Activated naive CD4-positive, alpha-beta T cell treated with anti-CD3 and anti-CD28 coated beads, Interleukin-2, amount 10 ng/mL, durations not matched to agents 7 days and 5 days (primary cell): ENCODE measurements at regions not wholly inside any gene's neighbourhood (a gene's known extent, or its start where the extent isn't known, plus 50 kb on each side); places are given as distances from the start of the nearest gene placed in this dataset.
"Not testable (repeated sequence)": the region's sequence is repeated elsewhere in the genome, so short reads cannot be mapped to it uniquely, and the experiment has no call there.

Source experiments
- CTCF ChIA-PET: fragments of 350-600 bp; sonication (Branson Sonifier 250); formaldehyde crosslinking; loops from one replicate; lab custom pipeline; 2021; ENCODE audit warnings: antibody characterized with exemption; lab: Charles Lee
- DNase-seq: peaks from one replicate; pipeline ENCODE4 v3.0.0-alpha.2; 2020
- H3K27ac Mint-ChIP-seq: one replicate; pipeline ENCODE4 v1.8.0; 2021; ENCODE audit warnings: mild to moderate bottlenecking, moderate library complexity, mixed read lengths
- H3K27me3 Mint-ChIP-seq: one replicate; pipeline ENCODE4 v1.8.0; 2021; ENCODE audit warnings: mild to moderate bottlenecking, mixed read lengths
- H3K36me3 Mint-ChIP-seq: one replicate; pipeline ENCODE4 v1.8.0; 2021; ENCODE audit warnings: mixed read lengths
- H3K4me1 Mint-ChIP-seq: one replicate; pipeline ENCODE4 v1.8.0; 2021; ENCODE audit warnings: mixed read lengths
- H3K4me3 Mint-ChIP-seq: one replicate; pipeline ENCODE4 v1.8.0; 2021; ENCODE audit warnings: mild to moderate bottlenecking, moderate library complexity, mixed read lengths
- H3K9me3 Mint-ChIP-seq: one replicate; pipeline ENCODE4 v1.8.0; 2021; ENCODE audit warnings: mixed read lengths

- H3K27ac Mint-ChIP-seq = no peak overlapping the region
- DNase-seq = no peak
- CTCF ChIA-PET = no interaction called here
Measured at GRCh38 chrX:112450810-112451209, 228.9 kb downstream of the LHFPL1 start.

DNA sequence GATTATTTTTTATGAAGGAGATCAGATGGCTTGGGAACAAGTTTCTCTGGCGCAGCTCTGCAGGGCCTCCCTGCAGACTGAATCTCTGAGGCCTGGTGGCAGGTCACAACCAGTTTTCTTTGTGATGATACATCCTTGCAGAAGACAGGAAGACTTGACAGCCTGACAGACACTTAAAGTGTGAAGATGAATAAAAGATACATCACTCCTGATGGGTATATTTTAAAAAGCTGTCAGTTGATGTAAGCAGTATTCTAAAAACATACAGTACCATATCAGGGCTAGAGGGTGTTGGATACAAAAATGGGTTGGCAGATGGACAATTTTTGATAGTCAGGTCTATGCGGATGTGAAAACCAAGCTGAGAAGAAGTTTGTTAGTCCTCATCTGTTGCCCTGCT, 239.5 kb downstream of the LHFPL1 start:
- Mint-ChIP-seq H3K27me3 (no peaks in the 10 kb centered on the region), H3K9me3 (no peaks in the 10 kb centered on the region), H3K27ac (no peak overlapping the region), H3K4me1 (no peaks in the 10 kb centered on the region), H3K4me3 (no peak overlapping the region), H3K36me3 (no peaks in the 10 kb centered on the region)
- DNase-seq = no peak
- CTCF ChIA-PET = no interaction called here

More at GRCh38 chrX:112450810-112451209, 228.9 kb downstream of the LHFPL1 start:
- Mint-ChIP-seq H3K4me3 (no peak overlapping the region), H3K4me1 (no peaks in the 10 kb centered on the region), H3K36me3 (no peaks in the 10 kb centered on the region), H3K27me3 (no peaks in the 10 kb centered on the region), H3K9me3 (peaks cover 3% of the 10 kb centered on the region)

GRCh38 chrX:112424166-112424565, 255.6 kb downstream of the LHFPL1 start:
- no peak for DNase-seq
- CTCF ChIA-PET = no interaction called here
- no peak overlapping the region for H3K4me3 Mint-ChIP-seq
- no peaks in the 10 kb centered on the region for H3K4me1 Mint-ChIP-seq
- H3K36me3 Mint-ChIP-seq = no peaks in the 10 kb centered on the region
- H3K27ac Mint-ChIP-seq = no peak overlapping the region
- H3K27me3 Mint-ChIP-seq = no peaks in the 10 kb centered on the region
- H3K9me3 Mint-ChIP-seq = no peaks in the 10 kb centered on the region

DNA sequence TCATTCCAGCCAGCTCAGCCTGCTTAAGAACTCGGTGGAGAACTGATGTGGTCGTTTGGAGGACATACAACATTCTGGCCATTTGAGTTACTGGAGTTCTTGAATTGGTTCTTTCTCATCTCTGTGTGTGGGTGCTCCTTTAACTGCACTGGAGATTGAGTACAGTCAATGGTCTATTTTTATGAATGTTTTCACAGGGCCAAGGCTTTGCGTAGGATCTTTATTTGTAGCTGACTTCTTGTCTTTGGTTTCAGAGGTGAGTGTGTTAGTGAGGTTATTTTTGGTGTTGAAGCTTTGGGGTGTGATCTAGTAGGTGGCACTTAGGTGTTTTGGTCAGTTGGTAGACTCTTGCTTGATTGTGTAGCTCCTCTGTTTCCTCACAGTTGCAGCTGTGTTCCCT, 288.4 kb downstream of the LHFPL1 start:
- CTCF ChIA-PET = no interaction called here

GRCh38 chrX:112381649-112382298, 298.0 kb downstream of the LHFPL1 start:
- H3K27me3 Mint-ChIP-seq, H3K4me3 Mint-ChIP-seq, H3K4me1 Mint-ChIP-seq, CTCF ChIA-PET, H3K9me3 Mint-ChIP-seq, H3K27ac Mint-ChIP-seq, DNase-seq, H3K36me3 Mint-ChIP-seq: not testable (repeated sequence)

More for the DNA sequence above, 288.4 kb downstream of the LHFPL1 start:
- H3K9me3 Mint-ChIP-seq = no peaks in the 10 kb centered on the region
- no peaks in the 10 kb centered on the region for H3K27me3 Mint-ChIP-seq
- DNase-seq = no peak
- no peaks in the 10 kb centered on the region for H3K4me1 Mint-ChIP-seq
- no peak overlapping the region for H3K27ac Mint-ChIP-seq
- no peak overlapping the region for H3K4me3 Mint-ChIP-seq
- H3K36me3 Mint-ChIP-seq = no peaks in the 10 kb centered on the region

- H3K4me1 Mint-ChIP-seq = no peaks in the 10 kb centered on the region
- H3K36me3 Mint-ChIP-seq = no peaks in the 10 kb centered on the region
- no peak overlapping the region for H3K4me3 Mint-ChIP-seq
- H3K27me3 Mint-ChIP-seq = no peaks in the 10 kb centered on the region
- no peak overlapping the region for H3K27ac Mint-ChIP-seq
- CTCF ChIA-PET = no interaction called here
- no peaks in the 10 kb centered on the region for H3K9me3 Mint-ChIP-seq
- DNase-seq = no peak
Measured at GRCh38 chrX:112380541-112381278, 298.1 kb upstream of the TRPC5 start.

DNA sequence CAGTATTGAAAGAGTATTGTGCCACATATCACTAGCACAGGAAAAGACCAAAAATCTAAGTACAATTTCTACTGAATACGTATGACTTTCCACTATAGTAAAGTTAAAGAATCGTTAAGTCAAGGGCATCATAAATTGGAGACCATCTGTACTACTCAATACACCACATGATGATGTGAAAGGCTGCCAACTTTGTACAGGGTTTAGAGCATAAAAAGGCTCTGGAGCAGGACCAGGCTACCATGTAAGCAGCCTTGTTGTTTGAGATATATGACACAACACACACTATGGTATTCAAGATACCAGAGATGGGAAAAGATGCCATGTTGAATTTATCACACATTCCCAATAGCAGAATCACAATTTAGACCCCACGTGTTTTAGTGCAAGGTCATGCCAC, 294.9 kb upstream of the TRPC5 start:
- CTCF ChIA-PET = no interaction called here
- Mint-ChIP-seq H3K9me3 (no peaks in the 10 kb centered on the region), H3K4me1 (no peaks in the 10 kb centered on the region), H3K36me3 (no peaks in the 10 kb centered on the region), H3K4me3 (no peak overlapping the region), H3K27me3 (no peaks in the 10 kb centered on the region), H3K27ac (no peak overlapping the region)
- DNase-seq = no peak

- DNase-seq = no peak
- no peaks in the 10 kb centered on the region for H3K9me3 Mint-ChIP-seq
- H3K36me3 Mint-ChIP-seq = no peaks in the 10 kb centered on the region
- H3K27me3 Mint-ChIP-seq = no peaks in the 10 kb centered on the region
- no peak overlapping the region for H3K4me3 Mint-ChIP-seq
- H3K27ac Mint-ChIP-seq = no peak overlapping the region
- CTCF ChIA-PET = no interaction called here
- H3K4me1 Mint-ChIP-seq = no peaks in the 10 kb centered on the region
Measured at GRCh38 chrX:112368371-112368770, 285.8 kb upstream of the TRPC5 start.

- no peak overlapping the region for H3K27ac Mint-ChIP-seq
- no peaks in the 10 kb centered on the region for H3K4me1 Mint-ChIP-seq
- no peak overlapping the region for H3K4me3 Mint-ChIP-seq
- no peaks in the 10 kb centered on the region for H3K36me3 Mint-ChIP-seq
- DNase-seq = no peak
- H3K27me3 Mint-ChIP-seq = no peaks in the 10 kb centered on the region
- CTCF ChIA-PET = no interaction called here
- H3K9me3 Mint-ChIP-seq = no peaks in the 10 kb centered on the region
Measured at GRCh38 chrX:112367065-112367464, 284.5 kb upstream of the TRPC5 start.

GRCh38 chrX:112359906-112360305, 277.3 kb upstream of the TRPC5 start:
- no peak for DNase-seq
- Mint-ChIP-seq H3K4me3 (no peak overlapping the region), H3K27ac (no peak overlapping the region), H3K27me3 (no peaks in the 10 kb centered on the region), H3K36me3 (no peaks in the 10 kb centered on the region), H3K9me3 (no peaks in the 10 kb centered on the region), H3K4me1 (no peaks in the 10 kb centered on the region)
- CTCF ChIA-PET = no interaction called here

DNA sequence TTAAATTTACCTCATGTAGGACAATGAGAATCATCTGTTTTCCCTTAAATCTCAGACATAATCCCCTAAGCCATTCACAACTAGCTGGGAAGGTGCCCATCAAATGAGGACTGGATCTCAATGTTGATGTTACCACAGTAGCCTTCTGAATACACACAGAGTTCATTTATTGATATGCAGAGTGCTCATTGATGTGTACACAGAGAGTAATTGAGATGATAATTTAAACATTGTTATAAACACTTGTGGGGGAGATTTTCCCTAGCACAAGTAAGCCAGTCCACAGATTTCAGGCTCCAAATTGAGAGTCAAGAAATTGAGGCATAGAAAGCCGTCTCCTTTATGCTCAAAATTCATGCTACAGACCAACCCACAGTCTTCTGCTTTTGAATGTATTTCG, 273.4 kb upstream of the TRPC5 start:
- Mint-ChIP-seq H3K36me3 (no peaks in the 10 kb centered on the region), H3K4me1 (no peaks in the 10 kb centered on the region), H3K4me3 (no peak overlapping the region), H3K9me3 (peaks cover 2% of the 10 kb centered on the region), H3K27ac (no peak overlapping the region), H3K27me3 (no peaks in the 10 kb centered on the region)
- CTCF ChIA-PET = no interaction called here
- no peak for DNase-seq

DNA sequence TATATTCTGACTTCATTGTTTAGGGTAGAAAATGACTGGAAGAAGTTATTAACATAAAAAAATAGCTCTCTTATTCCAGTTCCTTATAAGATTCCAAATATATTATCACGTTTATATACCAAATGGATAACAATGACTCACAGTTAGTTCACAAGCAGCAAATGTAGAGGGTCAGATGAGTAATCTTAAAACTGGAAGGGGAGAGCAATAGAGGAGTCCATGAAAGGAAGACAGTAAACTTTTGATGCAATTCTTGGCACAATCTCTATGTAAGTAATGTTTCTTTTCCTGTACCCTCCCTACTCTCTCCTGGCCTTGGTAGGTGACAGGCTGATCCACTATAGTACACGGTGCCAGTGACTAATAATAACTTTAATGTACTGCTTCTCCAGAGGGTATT, 259.0 kb upstream of the TRPC5 start:
- no peak for DNase-seq
- CTCF ChIA-PET = no interaction called here
- Mint-ChIP-seq H3K9me3 (peaks cover 5% of the 10 kb centered on the region), H3K36me3 (no peaks in the 10 kb centered on the region), H3K27ac (no peak overlapping the region), H3K27me3 (no peaks in the 10 kb centered on the region), H3K4me3 (no peak overlapping the region), H3K4me1 (no peaks in the 10 kb centered on the region)

DNA sequence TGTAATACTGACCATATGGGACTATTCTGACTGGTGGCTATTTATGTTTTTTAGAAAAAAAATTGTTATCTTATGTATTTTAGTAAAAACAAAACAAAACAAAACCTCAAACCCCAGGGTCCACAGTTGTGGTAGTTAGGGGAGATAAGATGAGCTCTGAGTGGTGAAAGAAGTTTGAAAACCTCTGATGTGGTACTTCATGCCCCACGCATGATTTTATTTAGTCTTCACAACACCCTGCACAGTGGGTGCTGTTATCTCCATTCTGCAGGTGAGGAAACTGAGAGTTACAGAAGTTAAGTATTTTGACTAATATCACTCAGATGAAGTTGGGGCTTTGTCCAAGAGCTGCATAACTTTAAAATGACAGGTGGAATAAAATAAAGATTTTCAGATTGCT, 230.6 kb upstream of the TRPC5 start:
- no peaks in the 10 kb centered on the region for H3K36me3 Mint-ChIP-seq
- H3K9me3 Mint-ChIP-seq = no peaks in the 10 kb centered on the region
- H3K4me3 Mint-ChIP-seq = no peak overlapping the region
- no peaks in the 10 kb centered on the region for H3K4me1 Mint-ChIP-seq
- H3K27ac Mint-ChIP-seq = no peak overlapping the region
- no peak for DNase-seq
- CTCF ChIA-PET = no interaction called here
- no peaks in the 10 kb centered on the region for H3K27me3 Mint-ChIP-seq

DNA sequence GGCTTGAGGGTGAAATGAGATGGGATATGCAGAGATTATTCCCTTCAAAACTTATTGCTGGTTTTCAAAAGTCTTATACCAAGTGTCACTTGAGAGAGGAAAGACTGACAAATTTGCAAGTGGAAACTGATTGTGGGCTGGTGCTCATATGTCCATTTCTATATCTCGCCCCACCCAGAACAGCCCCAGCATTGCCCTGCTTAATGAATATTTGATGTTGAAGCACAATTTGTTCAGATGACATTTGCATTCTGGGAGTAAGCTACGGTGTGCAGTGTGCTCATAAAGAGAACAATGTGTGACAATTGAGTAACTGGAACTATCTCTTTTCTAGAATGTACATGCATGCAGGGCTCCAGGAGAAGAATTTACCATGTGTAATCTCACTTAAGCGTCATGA, 223.5 kb upstream of the TRPC5 start:
- H3K36me3 Mint-ChIP-seq = no peaks in the 10 kb centered on the region
- H3K27me3 Mint-ChIP-seq = no peaks in the 10 kb centered on the region
- no peaks in the 10 kb centered on the region for H3K4me1 Mint-ChIP-seq
- no peak overlapping the region for H3K4me3 Mint-ChIP-seq
- no peak for DNase-seq
- no peaks in the 10 kb centered on the region for H3K9me3 Mint-ChIP-seq
- H3K27ac Mint-ChIP-seq = no peak overlapping the region
- CTCF ChIA-PET = no interaction called here

GRCh38 chrX:112279940-112280339, 197.4 kb upstream of the TRPC5 start:
- Mint-ChIP-seq H3K4me3 (no peak overlapping the region), H3K4me1 (no peaks in the 10 kb centered on the region), H3K9me3 (no peaks in the 10 kb centered on the region), H3K27me3 (no peaks in the 10 kb centered on the region), H3K27ac (no peak overlapping the region), H3K36me3 (no peaks in the 10 kb centered on the region)
- CTCF ChIA-PET = no interaction called here
- DNase-seq = no peak
